IMR-90 (cell line): ENCODE measurements at regions not wholly inside any gene's neighbourhood (a gene's known extent, or its start where the extent isn't known, plus 50 kb on each side); places are given as distances from the start of the nearest gene placed in this dataset.

Experiments used
- ATAC-seq: fragments of 200-7000 bp; cut with Tn5 transposase; 2 replicates; pipeline ENCODE4 v1.9.1; 2020; ENCODE audit warnings: low read depth, mild to moderate bottlenecking, moderate library complexity
- BruUV-seq: library from RNA; stranded (reverse); fragments of 400-500 nt; replicated peaks from 2 replicates; lab custom pipeline; 2021; lab: Mats Ljungman, UMichigan
- CTCF ChIA-PET: fragments of 300-600 bp; formaldehyde crosslinking; extraction: SDS; loops from one replicate; lab custom pipeline; 2021; ENCODE audit warnings: antibody characterized with exemption; lab: Yijun Ruan, JAX
- POLR2A ChIA-PET: fragments of 300-600 bp; sonication (Branson Sonifier 250); formaldehyde crosslinking; loops from one replicate; lab custom pipeline; 2022; ENCODE audit warnings: antibody characterized with exemption; ENCODE audit not compliant: unreplicated experiment; lab: Charles Lee
- DNase-seq: peaks from one replicate; pipeline ENCODE4 v3.0.0; 2013
- H2AFZ ChIP-seq: replicated peaks from 2 replicates; pipeline ENCODE3; 2013; ENCODE audit warnings: low read length, mild to moderate bottlenecking; ENCODE audit not compliant: poor library complexity
- H2AK5ac ChIP-seq: 2 replicates; pipeline ENCODE4 v1.6.1; 2013; ENCODE audit warnings: low read depth, low read length, inconsistent platforms
- H2AK9ac ChIP-seq: replicated peaks from 2 replicates; pipeline ENCODE3; 2013; ENCODE audit warnings: mild to moderate bottlenecking, low read depth, low read length, moderate library complexity; ENCODE audit not compliant: poor library complexity
- H2BK120ac ChIP-seq: 2 replicates; pipeline ENCODE4 v1.6.1; 2013; ENCODE audit warnings: low read depth, low read length, inconsistent platforms
- H2BK15ac ChIP-seq: 3 replicates; pipeline ENCODE4 v1.6.1; 2013; ENCODE audit warnings: low read depth, low read length, inconsistent platforms
- H2BK20ac ChIP-seq: 2 replicates; pipeline ENCODE4 v1.6.1; 2013; ENCODE audit warnings: low read depth, mild to moderate bottlenecking, inconsistent platforms, low read length, moderate library complexity
- H2BK5ac ChIP-seq: 2 replicates; pipeline ENCODE4 v1.6.1; 2013; ENCODE audit warnings: mild to moderate bottlenecking, low read depth, low read length, inconsistent platforms; ENCODE audit not compliant: poor library complexity, severe bottlenecking
- H3K14ac ChIP-seq: replicated peaks from 2 replicates; pipeline ENCODE4 v1.6.1; 2013; ENCODE audit warnings: low read depth, low read length, inconsistent platforms
- H3K18ac ChIP-seq: 2 replicates; pipeline ENCODE4 v1.6.1; 2013; ENCODE audit warnings: low read depth, low read length, control low read depth
- H3K23ac ChIP-seq: 2 replicates; pipeline ENCODE4 v1.6.1; 2013; ENCODE audit warnings: low read depth, low read length, inconsistent platforms
- H3K27ac ChIP-seq: 2 replicates; pipeline ENCODE4 v1.5.1; 2013; ENCODE audit warnings: mild to moderate bottlenecking, control low read depth, low read length; ENCODE audit not compliant: insufficient read depth
- H3K27me3 ChIP-seq: 2 replicates; pipeline ENCODE4 v1.6.1; 2013; ENCODE audit warnings: low read length; ENCODE audit not compliant: control insufficient read depth, insufficient read depth
- H3K36me3 ChIP-seq: 2 replicates; pipeline ENCODE4 v1.6.1; 2013; ENCODE audit warnings: low read length, mixed read lengths; ENCODE audit not compliant: control insufficient read depth, insufficient read depth
- H3K4ac ChIP-seq: 2 replicates; pipeline ENCODE4 v1.6.1; 2013; ENCODE audit warnings: low read depth, low read length, inconsistent platforms
- H3K4me1 ChIP-seq: 2 replicates; pipeline ENCODE4 v1.6.1; 2013; ENCODE audit warnings: low read length, mixed read lengths; ENCODE audit not compliant: control insufficient read depth, insufficient read depth
- H3K4me2 ChIP-seq: 2 replicates; pipeline ENCODE4 v1.6.1; 2013; ENCODE audit warnings: low read depth, mild to moderate bottlenecking, control low read depth, low read length, moderate library complexity
- H3K4me3 ChIP-seq: 2 replicates; pipeline ENCODE4 v1.5.1; 2013; ENCODE audit warnings: low read depth, mild to moderate bottlenecking, control low read depth, low read length, moderate library complexity; ENCODE audit not compliant: insufficient read depth
- H3K56ac ChIP-seq: 2 replicates; pipeline ENCODE4 v1.6.1; 2013; ENCODE audit warnings: low read length, inconsistent platforms; ENCODE audit not compliant: insufficient read depth; ENCODE audit errors: extremely low read depth
- H3K79me1 ChIP-seq, 2 experiments: 2 replicates each; pipeline ENCODE4 v1.6.1; 2013; ENCODE audit warnings: low read length in 2 of 2, inconsistent platforms in 1 of 2, low read depth in 1 of 2
- H3K9ac ChIP-seq: 2 replicates; pipeline ENCODE4 v1.6.1; 2013; ENCODE audit warnings: low read depth, low read length, control low read depth
- H3K9me1 ChIP-seq: 2 replicates; pipeline ENCODE4 v1.6.1; 2013; ENCODE audit warnings: low read length, inconsistent platforms; ENCODE audit not compliant: insufficient read depth
- H3K9me3 ChIP-seq: 2 replicates; pipeline ENCODE4 v1.6.1; 2013; ENCODE audit warnings: low read length; ENCODE audit not compliant: control insufficient read depth, insufficient read depth
- H4K20me1 ChIP-seq: 2 replicates; pipeline ENCODE4 v1.6.1; 2013; ENCODE audit warnings: low read length, inconsistent platforms; ENCODE audit not compliant: insufficient read depth
- H4K5ac ChIP-seq: 2 replicates; pipeline ENCODE4 v1.6.1; 2013; ENCODE audit warnings: mild to moderate bottlenecking, low read depth, low read length, control low read depth
- H4K8ac ChIP-seq, 2 experiments: 2 replicates each; pipeline ENCODE4 v1.6.1; 2013; ENCODE audit warnings: low read depth in 2 of 2, low read length in 2 of 2, control low read depth in 1 of 2, inconsistent platforms in 1 of 2
- H4K91ac ChIP-seq: 2 replicates; pipeline ENCODE4 v1.6.1; 2013; ENCODE audit warnings: low read depth, low read length, inconsistent platforms; ENCODE audit not compliant: insufficient read depth
- RFX5 ChIP-seq: IDR thresholded peaks from 2 replicates; pipeline ENCODE4 v1.8.0; 2012; ENCODE audit warnings: low read depth, mild to moderate bottlenecking, low read length, moderate library complexity
- SMC3 ChIP-seq: fragments of 150-350 bp; IDR thresholded peaks from 2 replicates; pipeline ENCODE4 v1.6.1; 2016; ENCODE audit warnings: low read depth, mild to moderate bottlenecking, antibody characterized with exemption, low read length, moderate library complexity
- WGBS, 2 experiments: methylation state at CpG; one replicate each; pipeline versions ENCODE4 v1.1.5 to v1.1.7; 2013; ENCODE audit warnings: missing lambda C conversion rate in 2 of 2; ENCODE audit not compliant: insufficient read length in 1 of 2; ENCODE audit errors: extremely low coverage in 2 of 2; 5-methylcytosine and 5-hydroxymethylcytosine counted together
- dilution Hi-C: fragments of 300-500 bp; cut with HindIII; formaldehyde crosslinking; loops from one replicate; pipeline ENCODE4 v1.14.3; 2018; ENCODE audit warnings: low sequenced_read_pairs; ENCODE audit not compliant: unreplicated experiment
- in situ Hi-C: fragments of 300-500 bp; cut with MboI; formaldehyde crosslinking; loops from 3 replicates; pipeline ENCODE4 v1.14.3; 2019; ENCODE audit warnings: low sequenced_read_pairs, inconsistent platforms, mixed read lengths
- intact Hi-C: fragments of 100-400 bp; cut with micrococcal nuclease; formaldehyde crosslinking; loops from 2 replicates; pipeline ENCODE4 v1.10.0; 2022
- TF ChIP-seq, protein P1 (sequence below): fragments of 150-350 bp; IDR thresholded peaks from 2 replicates; pipeline ENCODE4 v1.6.1; 2017; ENCODE audit warnings: mild to moderate bottlenecking, antibody characterized with exemption, low read length, low read depth
- TF ChIP-seq, protein P2 (sequence below): fragments of 150-350 bp; IDR thresholded peaks from 2 replicates; pipeline ENCODE4 v1.6.1; 2016; ENCODE audit warnings: low read depth, mild to moderate bottlenecking, low read length, moderate library complexity, borderline replicate concordance

DNA sequence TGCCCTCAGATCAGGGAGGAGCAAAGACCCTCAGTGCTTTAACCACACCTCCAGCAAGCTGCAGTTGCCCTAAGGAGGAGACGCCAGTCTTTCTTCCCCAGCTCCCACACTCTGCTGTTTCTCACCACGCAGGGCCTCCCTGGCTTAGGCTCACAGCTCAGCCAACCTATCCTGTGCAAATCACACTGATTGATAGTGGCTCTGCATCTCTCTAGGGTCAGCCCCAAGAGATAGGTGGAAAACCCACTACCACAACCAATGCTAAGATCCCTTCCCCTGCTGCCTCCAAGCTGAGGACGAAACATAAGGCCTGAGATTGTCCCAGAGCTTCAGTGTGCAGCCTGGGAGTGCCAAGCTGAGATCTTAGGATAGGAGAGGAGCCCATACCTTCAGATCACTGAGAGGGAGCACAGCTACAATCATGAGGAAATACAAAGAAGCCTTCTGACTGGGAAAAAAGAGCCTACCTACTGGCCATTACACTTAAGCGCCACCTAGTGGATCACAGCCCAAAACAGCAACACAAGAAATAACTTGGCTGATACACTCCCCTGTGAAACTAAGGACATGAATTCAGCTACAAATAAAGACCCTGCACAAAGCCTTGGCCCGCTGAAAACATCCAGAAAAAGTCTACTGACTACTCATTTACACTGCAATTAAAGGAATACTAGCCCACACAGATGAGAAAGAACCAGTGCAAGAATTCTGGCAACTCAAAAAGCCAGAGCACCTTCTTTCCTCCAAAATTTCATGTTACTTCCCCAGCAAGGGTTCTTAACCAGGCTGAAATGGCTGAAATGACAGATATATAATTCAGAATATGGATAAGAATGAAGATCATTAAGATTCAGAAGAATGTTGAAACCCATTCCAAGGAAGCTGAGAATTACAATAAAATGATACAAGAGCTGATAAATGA, 271.5 kb upstream of the DCBLD2 start (continued):
- TF ChIP-seq, protein P1, sequence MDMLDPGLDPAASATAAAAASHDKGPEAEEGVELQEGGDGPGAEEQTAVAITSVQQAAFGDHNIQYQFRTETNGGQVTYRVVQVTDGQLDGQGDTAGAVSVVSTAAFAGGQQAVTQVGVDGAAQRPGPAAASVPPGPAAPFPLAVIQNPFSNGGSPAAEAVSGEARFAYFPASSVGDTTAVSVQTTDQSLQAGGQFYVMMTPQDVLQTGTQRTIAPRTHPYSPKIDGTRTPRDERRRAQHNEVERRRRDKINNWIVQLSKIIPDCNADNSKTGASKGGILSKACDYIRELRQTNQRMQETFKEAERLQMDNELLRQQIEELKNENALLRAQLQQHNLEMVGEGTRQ, result no peak

GRCh38 chr3:99171800-99172199, 270.3 kb upstream of the DCBLD2 start:
- TF ChIP-seq, protein P2, sequence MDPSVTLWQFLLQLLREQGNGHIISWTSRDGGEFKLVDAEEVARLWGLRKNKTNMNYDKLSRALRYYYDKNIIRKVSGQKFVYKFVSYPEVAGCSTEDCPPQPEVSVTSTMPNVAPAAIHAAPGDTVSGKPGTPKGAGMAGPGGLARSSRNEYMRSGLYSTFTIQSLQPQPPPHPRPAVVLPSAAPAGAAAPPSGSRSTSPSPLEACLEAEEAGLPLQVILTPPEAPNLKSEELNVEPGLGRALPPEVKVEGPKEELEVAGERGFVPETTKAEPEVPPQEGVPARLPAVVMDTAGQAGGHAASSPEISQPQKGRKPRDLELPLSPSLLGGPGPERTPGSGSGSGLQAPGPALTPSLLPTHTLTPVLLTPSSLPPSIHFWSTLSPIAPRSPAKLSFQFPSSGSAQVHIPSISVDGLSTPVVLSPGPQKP, result no peak
- TF ChIP-seq SMC3 (no peak), RFX5 (no peak)
- TF ChIP-seq, protein P1, result no peak
- Histone ChIP-seq H3K79me1 (no peaks in the 10 kb centered on the region), H2BK5ac (no peak overlapping the region), H4K91ac (no peak overlapping the region), H3K14ac (0 out of 2 replicates have a peak overlapping the region, but pooled peaks have one; percentile 25), H4K5ac (no peak overlapping the region), H2BK20ac (peak overlapping the region; percentile 34; the same call in 1 of the 2 replicates), H3K36me3 (no peaks in the 10 kb centered on the region), H3K27me3 (no peaks in the 10 kb centered on the region), H2BK15ac (no peak overlapping the region), H3K4me3 (no peak overlapping the region), H3K56ac (no peak overlapping the region), H3K4ac (no peak overlapping the region), H2AK9ac (no peak overlapping the region), H3K27ac (no peak overlapping the region), H3K9ac (no peak overlapping the region), H2BK120ac (no peak overlapping the region; the same call in 1 of the 2 replicates), H4K8ac (no peak overlapping the region), H3K18ac (no peak overlapping the region), H2AK5ac (peak overlapping the region; percentile 43; the same call in 1 of the 2 replicates), H3K9me1 (peaks cover 12% of the 10 kb centered on the region; the same call in 1 of the 2 replicates), H4K20me1 (no peaks in the 10 kb centered on the region), H2AFZ (no peak overlapping the region), H3K23ac (no peak overlapping the region), H3K4me2 (no peak overlapping the region), H3K4me1 (no peaks in the 10 kb centered on the region), H3K9me3 (no peaks in the 10 kb centered on the region)
- CTCF ChIA-PET, result interaction anchor here (1.6 to 2.0 kb wide), 3 partner anchors 8 to 148 kb away, joined by 4 to 11 read pairs (median 6); no protein-coding TSS in a partner anchor
- intact Hi-C loops, result loop anchor here (2.0 to 5.0 kb wide), 2 partner anchors 467 to 581 kb away; partner anchors contain the start of gene COL8A1
- ATAC-seq (no peak), DNase-seq (no peak)
- dilution Hi-C loops, result no loop called here
- POLR2A ChIA-PET, result no interaction called here
- no CpG with 5 or more reads among the region's 4 CpGs for WGBS, 2 experiments
- BruUV-seq, result no TSS peak
- in situ Hi-C loops, result loop anchor here (10.0 kb wide), 1 partner anchor 583 kb away; no protein-coding TSS in a partner anchor
